ENCODE measurements at regions not wholly inside any gene's neighbourhood (a gene's known extent, or its start where the extent isn't known, plus 50 kb on each side); places are given as distances from the start of the nearest gene placed in this dataset.

GRCh38 chr9:80025131-80025530, 453.4 kb downstream of the TLE4 start:
- CTCF ChIA-PET: no interaction called here
- Histone ChIP-seq H3K4me2 (ENCODE audit: insufficient read depth, low read length) (no peak overlapping the region), H3K4me3 (replicated peaks in 1 of 3; ENCODE audit: insufficient read depth in 1 of 3, low read depth in 1 of 3, low read length in 3 of 3) (no peak overlapping the region), H3K27me3 (ENCODE audit: control insufficient read depth in 2 of 2, insufficient read depth in 2 of 2, low read length in 2 of 2) (peaks cover 0 to 2% of the 10 kb centered on the region in 2 experiments), H3K9me3 (replicated peaks; ENCODE audit: control insufficient read depth, insufficient read depth, low read length) (no peaks in the 10 kb centered on the region), H3K9ac (replicated peaks; ENCODE audit: extremely low read depth, insufficient read depth, low read length) (no peak overlapping the region), H3K9me1 (replicated peaks; ENCODE audit: control insufficient read depth, extremely low read depth, insufficient read depth, low read length) (no peaks in the 10 kb centered on the region), H3K36me3 (ENCODE audit: control insufficient read depth in 2 of 2, extremely low read depth in 1 of 2, insufficient read depth in 2 of 2, low read length in 2 of 2) (no peaks in the 10 kb centered on the region), H3K79me2 (ENCODE audit: control insufficient read depth, insufficient read depth, low read length) (no peaks in the 10 kb centered on the region), H4K20me1 (replicated peaks; ENCODE audit: control insufficient read depth, extremely low read depth, insufficient read depth, low read length) (no peaks in the 10 kb centered on the region), H2AFZ (ENCODE audit: low read depth, low read length) (no peak overlapping the region), H3K4me1 (ENCODE audit: control insufficient read depth, extremely low read depth, insufficient read depth, low read length) (no peaks in the 10 kb centered on the region), H3K27ac (ENCODE audit: insufficient read depth, low read depth, low read length) (no peak overlapping the region)
- dilution Hi-C loops (cut with MboI; ENCODE audit: extremely low pct_ligation_motif_present, low sequenced_read_pairs): no loop called here
- POLR2A ChIA-PET: no interaction called here
- no peak for DNase-seq (ENCODE audit: low read depth, low spot score)
- intact Hi-C loops (cut with micrococcal nuclease): no loop called here
- FAIRE-seq: no peak
- no TSS peak for BruUV-seq (replicated peaks)
- no peak for TF ChIP-seq POLR2A (IDR thresholded peaks at IDR 0.05; ENCODE audit: low read depth, low read length)
- no peak for TF ChIP-seq MYC (IDR thresholded peaks at IDR 0.05; ENCODE audit: low read depth, low read length)
- TF ChIP-seq, protein P1, sequence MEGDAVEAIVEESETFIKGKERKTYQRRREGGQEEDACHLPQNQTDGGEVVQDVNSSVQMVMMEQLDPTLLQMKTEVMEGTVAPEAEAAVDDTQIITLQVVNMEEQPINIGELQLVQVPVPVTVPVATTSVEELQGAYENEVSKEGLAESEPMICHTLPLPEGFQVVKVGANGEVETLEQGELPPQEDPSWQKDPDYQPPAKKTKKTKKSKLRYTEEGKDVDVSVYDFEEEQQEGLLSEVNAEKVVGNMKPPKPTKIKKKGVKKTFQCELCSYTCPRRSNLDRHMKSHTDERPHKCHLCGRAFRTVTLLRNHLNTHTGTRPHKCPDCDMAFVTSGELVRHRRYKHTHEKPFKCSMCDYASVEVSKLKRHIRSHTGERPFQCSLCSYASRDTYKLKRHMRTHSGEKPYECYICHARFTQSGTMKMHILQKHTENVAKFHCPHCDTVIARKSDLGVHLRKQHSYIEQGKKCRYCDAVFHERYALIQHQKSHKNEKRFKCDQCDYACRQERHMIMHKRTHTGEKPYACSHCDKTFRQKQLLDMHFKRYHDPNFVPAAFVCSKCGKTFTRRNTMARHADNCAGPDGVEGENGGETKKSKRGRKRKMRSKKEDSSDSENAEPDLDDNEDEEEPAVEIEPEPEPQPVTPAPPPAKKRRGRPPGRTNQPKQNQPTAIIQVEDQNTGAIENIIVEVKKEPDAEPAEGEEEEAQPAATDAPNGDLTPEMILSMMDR (IDR thresholded peaks at IDR 0.05; ENCODE audit: extremely low read depth in 1 of 2, insufficient read depth in 1 of 2, low read depth in 1 of 2, low read length in 2 of 2): no peak
- no peak for TF ChIP-seq GATA2 (IDR thresholded peaks at IDR 0.05; ENCODE audit: insufficient read depth, insufficient read length, low read depth, low read length)
- TF ChIP-seq, protein P2, sequence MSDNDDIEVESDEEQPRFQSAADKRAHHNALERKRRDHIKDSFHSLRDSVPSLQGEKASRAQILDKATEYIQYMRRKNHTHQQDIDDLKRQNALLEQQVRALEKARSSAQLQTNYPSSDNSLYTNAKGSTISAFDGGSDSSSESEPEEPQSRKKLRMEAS (IDR thresholded peaks at IDR 0.05; ENCODE audit: insufficient read depth, insufficient read length): no peak
- TF ChIP-seq EZH2 (IDR thresholded peaks at IDR 0.05; ENCODE audit: borderline replicate concordance, low read depth, low read length, severe bottlenecking): no peak
- TF ChIP-seq POLR2AphosphoS5 (IDR thresholded peaks at IDR 0.05; ENCODE audit: insufficient read depth, low read depth, low read length): no peak
- no peak for TF ChIP-seq FOS (IDR thresholded peaks at IDR 0.05; ENCODE audit: borderline replicate concordance, insufficient read depth, low read length)
- TF ChIP-seq JUN (IDR thresholded peaks at IDR 0.05; ENCODE audit: borderline replicate concordance, insufficient read depth, insufficient read length, low read depth): no peak
